Activated CD4-positive, alpha-beta T cell treated with anti-CD3 and anti-CD28 coated beads, Interleukin-2, amount 50 U/mL, for 16 hours (primary cell): ENCODE measurements at regions not wholly inside any gene's neighbourhood (a gene's known extent, or its start where the extent isn't known, plus 50 kb on each side); places are given as distances from the start of the nearest gene placed in this dataset.
A peak's percentile ranks its signal among the peaks of the same experiment; 100 is the strongest.

ENCODE experiments used
- DNase-seq: peaks from one replicate; pipeline ENCODE4 v3.0.0-alpha.2; 2020

- peak; percentile 67 for DNase-seq
These were observed 1048.3 kb downstream of the BCL11B start for GRCh38 chr14:98223710-98224109.

GRCh38 chr14:98226411-98226810, 1045.6 kb downstream of the BCL11B start:
- no peak for DNase-seq

GRCh38 chr14:98227000-98227726, 1044.8 kb downstream of the BCL11B start:
- DNase-seq: peak; percentile 89

GRCh38 chr14:98227727-98228111, 1044.3 kb downstream of the BCL11B start:
- DNase-seq: no peak

GRCh38 chr14:98229656-98230366, 1042.2 kb downstream of the BCL11B start:
- DNase-seq: no peak

- no peak for DNase-seq
These were observed 1041.6 kb downstream of the BCL11B start for GRCh38 chr14:98230411-98230810.

- DNase-seq: no peak
These were observed 1040.8 kb downstream of the BCL11B start for GRCh38 chr14:98231210-98231609.

- no peak for DNase-seq
These were observed 1038.3 kb downstream of the BCL11B start for GRCh38 chr14:98233656-98234055.

GRCh38 chr14:98234208-98234607, 1037.8 kb downstream of the BCL11B start:
- DNase-seq: peak; percentile 88

- no peak for DNase-seq
These were observed 1035.7 kb downstream of the BCL11B start for GRCh38 chr14:98236314-98236713.

GRCh38 chr14:98237939-98238338, 1034.1 kb downstream of the BCL11B start:
- DNase-seq: no peak

- no peak for DNase-seq
These were observed 1031.6 kb downstream of the BCL11B start for GRCh38 chr14:98240376-98240775.

- DNase-seq: no peak
These were observed 1029.1 kb downstream of the BCL11B start for GRCh38 chr14:98242903-98243302.

GRCh38 chr14:98243332-98243731, 1028.7 kb downstream of the BCL11B start:
- DNase-seq: no peak

- no peak for DNase-seq
These were observed 1027.6 kb downstream of the BCL11B start for GRCh38 chr14:98244162-98244948.

- peak; percentile 12 for DNase-seq
These were observed 1026.9 kb downstream of the BCL11B start for GRCh38 chr14:98244966-98245569.

GRCh38 chr14:98249057-98249456, 1022.9 kb downstream of the BCL11B start:
- no peak for DNase-seq

GRCh38 chr14:98249476-98249875, 1022.5 kb downstream of the BCL11B start:
- no peak for DNase-seq

GRCh38 chr14:98252820-98253219, 1019.2 kb downstream of the BCL11B start:
- no peak for DNase-seq

GRCh38 chr14:98259881-98260280, 1012.1 kb downstream of the BCL11B start:
- DNase-seq: no peak

GRCh38 chr14:98262566-98262965, 1009.4 kb downstream of the BCL11B start:
- DNase-seq: no peak

- no peak for DNase-seq
These were observed 1002.5 kb downstream of the BCL11B start for GRCh38 chr14:98269533-98269932.

- no peak for DNase-seq
These were observed 1001.8 kb downstream of the BCL11B start for GRCh38 chr14:98270201-98270600.
